ENCODE measurements at regions not wholly inside any gene's neighbourhood (a gene's known extent, or its start where the extent isn't known, plus 50 kb on each side); places are given as distances from the start of the nearest gene placed in this dataset.
A peak's percentile ranks its signal among the peaks of the same experiment; 100 is the strongest.

- DNase-seq (ENCODE audit: low read depth) = no peak
Measured at GRCh38 chr5:84685121-84685894, 300.6 kb upstream of the EDIL3 start.

- DNase-seq (ENCODE audit: low read depth) = no peak
Measured at GRCh38 chr5:84683594-84683993, 298.9 kb upstream of the EDIL3 start.

- DNase-seq (ENCODE audit: low read depth) = no peak
Measured at GRCh38 chr5:84682531-84682930, 297.9 kb upstream of the EDIL3 start.

GRCh38 chr5:84680908-84681307 is 296.2 kb upstream of the EDIL3 start:
- DNase-seq (ENCODE audit: low read depth) = no peak

DNA sequence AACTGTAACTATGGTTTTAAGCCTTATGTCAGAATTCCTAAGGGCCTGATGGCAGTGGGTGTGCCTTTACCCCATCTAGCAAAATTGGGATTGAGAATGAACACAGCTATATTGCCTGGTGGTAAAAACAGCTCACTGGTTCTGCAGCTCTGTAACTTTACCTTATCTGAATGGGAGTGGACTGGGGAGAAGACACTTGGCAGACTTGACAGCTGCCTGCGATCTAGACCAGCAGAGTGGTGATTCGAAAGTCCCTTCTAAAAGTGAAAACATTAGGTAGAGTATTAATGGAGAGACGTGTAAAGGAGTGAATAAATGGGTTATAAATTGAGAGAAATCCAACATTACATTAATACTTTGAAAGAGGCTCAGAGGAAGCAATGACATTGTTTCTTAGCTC is 289.1 kb upstream of the EDIL3 start:
- DNase-seq (ENCODE audit: low read depth) = no peak

DNA sequence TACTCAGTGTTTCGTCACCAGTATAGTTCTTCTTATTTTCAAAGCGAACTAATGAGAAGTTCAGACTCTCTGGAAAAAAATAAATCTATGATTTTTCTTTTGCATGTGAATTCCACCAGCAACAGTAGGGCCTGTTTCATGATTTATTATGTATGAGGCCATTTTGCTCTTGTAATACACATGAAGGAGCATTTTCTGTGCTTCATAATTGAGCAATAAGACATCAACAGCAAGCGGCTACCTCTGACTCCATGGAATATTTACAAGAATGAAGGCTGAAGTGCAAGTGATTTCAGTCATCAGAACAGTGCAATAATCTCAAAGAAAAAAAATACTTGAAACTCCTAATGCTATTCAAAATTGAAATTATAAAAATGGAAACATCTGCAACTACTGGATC is 282.9 kb upstream of the EDIL3 start:
- no peak for DNase-seq (ENCODE audit: low read depth)

DNA sequence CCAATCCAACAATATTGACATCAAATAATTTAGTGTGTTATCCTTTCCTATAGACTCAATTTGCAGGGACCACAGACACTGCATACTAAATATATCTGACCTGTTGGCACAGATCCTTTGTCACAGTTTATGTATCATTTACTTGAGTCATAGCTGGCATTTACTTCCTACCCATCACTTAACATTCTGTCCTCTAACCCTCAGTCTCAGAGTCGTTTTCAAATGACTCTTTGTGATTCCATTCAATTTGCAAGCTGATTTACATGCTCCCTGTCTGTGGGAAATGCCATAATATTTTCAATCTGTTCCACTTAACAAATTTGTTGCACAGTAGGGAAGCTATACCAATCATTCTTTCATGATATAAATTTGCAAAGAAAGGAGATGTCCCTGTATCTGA is 265.7 kb upstream of the EDIL3 start:
- no peak for DNase-seq (ENCODE audit: low read depth)

GRCh38 chr5:84647581-84647980 is 262.9 kb upstream of the EDIL3 start:
- DNase-seq (ENCODE audit: low read depth) = no peak

DNA sequence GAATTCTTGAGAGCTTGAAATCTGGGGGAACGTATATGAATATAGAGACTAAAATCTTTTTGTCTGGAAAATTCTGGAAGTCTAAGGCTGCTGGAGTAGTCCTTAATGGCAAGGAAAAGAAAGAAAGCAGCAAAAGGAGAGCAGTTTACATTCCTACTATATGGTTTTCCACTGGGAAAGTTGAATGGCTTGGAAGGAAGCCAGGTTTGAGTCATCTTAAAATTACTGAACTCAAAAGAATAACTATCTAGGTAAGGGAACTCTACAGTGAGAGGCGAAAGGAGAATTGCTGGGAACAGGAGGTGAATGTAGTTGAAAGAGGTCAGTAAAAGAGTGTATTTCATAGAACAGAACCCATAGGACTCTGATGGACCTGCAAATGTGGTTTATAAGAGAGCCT is 258.1 kb upstream of the EDIL3 start:
- DNase-seq (ENCODE audit: low read depth) = peak; percentile 10

DNA sequence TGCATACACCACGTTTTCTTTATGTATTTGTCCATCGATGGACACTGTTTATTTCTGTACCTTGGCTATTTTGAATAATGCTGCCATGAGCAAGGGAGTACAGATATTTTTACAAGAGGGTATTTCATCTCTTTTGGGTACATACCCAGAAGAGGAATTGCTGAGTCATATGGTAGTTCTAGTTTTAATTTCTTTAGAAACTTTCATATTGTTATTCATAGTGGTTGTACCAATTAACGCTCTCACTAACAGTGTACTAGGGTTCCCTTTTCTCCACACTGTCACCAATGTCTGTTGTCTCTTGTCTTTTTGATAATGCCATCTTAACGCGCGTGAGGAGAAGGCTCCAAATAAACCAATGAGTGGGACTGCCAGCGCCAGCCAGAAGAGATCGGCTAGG is 257.6 kb upstream of the EDIL3 start:
- no peak for DNase-seq (ENCODE audit: low read depth)

DNA sequence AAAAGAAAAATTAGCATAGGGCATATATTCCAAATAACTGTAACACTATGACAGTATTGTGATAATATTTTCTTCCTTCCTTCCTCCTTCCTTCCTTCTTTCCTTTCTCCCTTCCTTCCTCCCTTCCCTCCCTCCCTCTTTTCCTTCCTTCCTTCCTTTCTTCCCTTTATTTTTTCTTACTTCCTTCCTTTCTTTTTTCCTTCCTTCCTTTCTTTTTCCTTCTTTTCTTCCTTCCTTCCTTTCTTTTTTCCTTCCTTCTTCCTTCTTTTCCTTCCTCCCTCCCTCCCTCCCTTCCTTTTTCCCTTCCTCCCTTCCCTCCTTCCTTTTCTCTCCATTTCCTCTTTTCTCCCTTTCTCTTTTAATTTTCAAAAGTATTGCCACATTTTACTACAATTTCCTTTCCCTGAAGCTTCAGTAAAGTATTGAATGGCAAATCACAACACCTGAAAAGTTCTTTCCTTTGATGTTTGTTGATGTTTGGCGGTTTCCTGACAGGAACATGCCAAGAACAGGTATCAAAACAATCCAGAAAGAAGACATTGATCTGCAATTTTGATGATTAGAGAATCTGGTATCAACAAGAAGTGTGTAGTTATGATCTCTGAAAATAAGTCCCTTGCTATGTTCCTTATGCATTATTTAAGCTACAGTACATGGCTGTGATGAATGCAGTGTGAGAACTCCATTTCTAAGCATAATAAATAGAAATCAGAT is 253.1 kb upstream of the EDIL3 start:
- DNase-seq (ENCODE audit: low read depth) = no peak

- no peak for DNase-seq (ENCODE audit: low read depth)
Measured at GRCh38 chr5:84635235-84636055, 250.8 kb upstream of the EDIL3 start.

- peak; percentile 10 for DNase-seq (ENCODE audit: low read depth)
Measured at GRCh38 chr5:84634256-84634655, 249.6 kb upstream of the EDIL3 start.

- DNase-seq (ENCODE audit: low read depth) = no peak
Measured at GRCh38 chr5:84632418-84632817, 247.7 kb upstream of the EDIL3 start.

- DNase-seq (ENCODE audit: low read depth) = no peak
Measured at GRCh38 chr5:84628918-84629317, 244.2 kb upstream of the EDIL3 start.

- DNase-seq (ENCODE audit: low read depth) = no peak
Measured at GRCh38 chr5:84623019-84623418, 238.3 kb upstream of the EDIL3 start.

- DNase-seq (ENCODE audit: low read depth) = no peak
Measured at GRCh38 chr5:84622461-84622860, 237.8 kb upstream of the EDIL3 start.

DNA sequence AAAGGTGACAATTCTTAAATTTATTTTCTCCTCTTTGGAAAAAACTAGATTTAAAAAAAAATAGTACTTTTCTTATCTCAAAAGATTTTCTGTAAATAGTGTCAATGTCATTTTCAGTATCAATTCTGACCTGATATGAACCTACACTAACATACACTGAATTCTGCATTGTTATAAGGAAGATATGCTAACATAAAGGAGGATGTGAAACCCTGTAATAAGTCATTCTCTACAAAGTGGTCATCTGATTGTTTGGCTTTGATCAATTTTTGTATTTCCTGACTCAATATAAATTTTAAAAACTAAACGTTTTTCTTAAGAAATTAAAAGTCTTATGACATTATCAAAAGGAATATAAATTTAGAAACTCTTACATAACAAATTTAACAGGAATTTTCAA is 233.6 kb upstream of the EDIL3 start:
- DNase-seq (ENCODE audit: low read depth) = no peak

- no peak for DNase-seq (ENCODE audit: low read depth)
Measured at GRCh38 chr5:84614906-84615305, 230.2 kb upstream of the EDIL3 start.

DNA sequence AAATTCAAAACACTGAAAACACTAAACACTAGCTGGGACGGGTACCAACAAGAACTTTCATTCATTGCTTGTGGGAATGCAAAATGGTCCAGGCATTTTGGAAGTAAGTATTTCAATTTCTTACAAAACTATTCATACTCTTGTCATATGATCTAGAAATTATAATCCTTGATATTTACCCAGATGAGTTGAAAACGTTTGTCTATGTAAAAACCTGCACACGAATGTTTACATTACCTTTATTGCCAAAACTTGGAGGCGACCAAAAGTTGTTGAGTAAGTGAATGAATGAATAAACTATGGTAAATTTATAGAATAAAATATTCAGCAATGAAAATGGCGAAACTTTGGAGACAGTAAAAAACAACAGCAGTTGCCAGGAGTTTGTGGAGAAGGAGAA is 222.1 kb upstream of the EDIL3 start:
- DNase-seq (ENCODE audit: low read depth) = no peak

GRCh38 chr5:84605241-84605640 is 220.6 kb upstream of the EDIL3 start:
- DNase-seq (ENCODE audit: low read depth) = no peak

GRCh38 chr5:84603568-84604185 is 219.0 kb upstream of the EDIL3 start:
- peak; percentile 53 for DNase-seq (ENCODE audit: low read depth)

All from non-pigmented ciliary epithelial cell (primary cell).